ENCODE measurements at regions not wholly inside any gene's neighbourhood (a gene's known extent, or its start where the extent isn't known, plus 50 kb on each side); places are given as distances from the start of the nearest gene placed in this dataset.

- no peak for TF ChIP-seq CTCF (IDR thresholded peaks at IDR 0.05; ENCODE audit: low read depth, low read length)
- no peak for DNase-seq (ENCODE audit: extremely low read depth, low read depth)
Observed at GRCh38 chr22:48354096-48354495, 1473.6 kb downstream of the BRD1 start.

- TF ChIP-seq CTCF (IDR thresholded peaks at IDR 0.05; ENCODE audit: low read depth, low read length), result no peak
Observed at GRCh38 chr22:48353116-48353947, 1474.3 kb downstream of the BRD1 start.

GRCh38 chr22:48352086-48352911, 1475.4 kb downstream of the BRD1 start:
- DNase-seq (ENCODE audit: extremely low read depth, low read depth), result no peak
- TF ChIP-seq CTCF (IDR thresholded peaks at IDR 0.05; ENCODE audit: low read depth, low read length), result no peak

More at GRCh38 chr22:48353116-48353947, 1474.3 kb downstream of the BRD1 start:
- DNase-seq (ENCODE audit: extremely low read depth, low read depth), result no peak

GRCh38 chr22:48351376-48352085, 1476.1 kb downstream of the BRD1 start:
- no peak for DNase-seq (ENCODE audit: extremely low read depth, low read depth)
- no peak for TF ChIP-seq CTCF (IDR thresholded peaks at IDR 0.05; ENCODE audit: low read depth, low read length)

- no peak for TF ChIP-seq CTCF (IDR thresholded peaks at IDR 0.05; ENCODE audit: low read depth, low read length)
- DNase-seq (ENCODE audit: extremely low read depth, low read depth), result no peak
Observed at GRCh38 chr22:48350456-48350855, 1477.2 kb downstream of the BRD1 start.

- TF ChIP-seq CTCF (IDR thresholded peaks at IDR 0.05; ENCODE audit: low read depth, low read length), result no peak
- DNase-seq (ENCODE audit: extremely low read depth, low read depth), result no peak
Observed at GRCh38 chr22:48348855-48349254, 1478.8 kb downstream of the BRD1 start.
